Ectodermal cell (in vitro differentiated cells): ENCODE measurements at regions not wholly inside any gene's neighbourhood (a gene's known extent, or its start where the extent isn't known, plus 50 kb on each side); places are given as distances from the start of the nearest gene placed in this dataset.

Experiments used
- H3K27ac ChIP-seq: 2 replicates; pipeline ENCODE4 v1.7.0; 2013; ENCODE audit warnings: mild to moderate bottlenecking, low read depth, low read length; ENCODE audit not compliant: insufficient read depth, poor library complexity, severe bottlenecking
- H3K27me3 ChIP-seq: 2 replicates; pipeline ENCODE4 v1.7.0; 2013; ENCODE audit warnings: mild to moderate bottlenecking, low read length; ENCODE audit not compliant: insufficient read depth, control insufficient read depth, poor library complexity, severe bottlenecking
- H3K36me3 ChIP-seq: one replicate; pipeline ENCODE4 v1.7.0; 2013; ENCODE audit warnings: low read length; ENCODE audit not compliant: control insufficient read depth, insufficient read depth
- H3K4me1 ChIP-seq: one replicate; pipeline ENCODE4 v1.7.0; 2013; ENCODE audit warnings: low read length; ENCODE audit not compliant: control insufficient read depth, insufficient read depth
- H3K4me3 ChIP-seq: 2 replicates; pipeline ENCODE4 v1.7.0; 2013; ENCODE audit warnings: low read depth, low read length, control low read depth; ENCODE audit not compliant: insufficient read depth
- H3K9me3 ChIP-seq: 2 replicates; pipeline ENCODE4 v1.7.0; 2013; ENCODE audit warnings: mild to moderate bottlenecking, low read length, moderate library complexity; ENCODE audit not compliant: control insufficient read depth
- WGBS, 2 experiments: methylation state at CpG; one replicate each; pipeline ENCODE4 v1.1.7; 2013; ENCODE audit warnings: missing lambda C conversion rate in 2 of 2; 5-methylcytosine and 5-hydroxymethylcytosine counted together

- WGBS, 2 experiments = 2 to 3% methylated on average over 54 to 56 of the region's 56 CpGs
- H3K27ac ChIP-seq = peak overlapping the region; percentile 2
- peak overlapping the region; percentile 29 for H3K4me3 ChIP-seq
- H3K9me3 ChIP-seq = no peaks in the 10 kb centered on the region
- H3K4me1 ChIP-seq = peaks cover 38% of the 10 kb centered on the region
- no peaks in the 10 kb centered on the region for H3K36me3 ChIP-seq
- no peaks in the 10 kb centered on the region for H3K27me3 ChIP-seq
Measured at GRCh38 chr9:129336601-129337331, 158.7 kb upstream of the IER5L start.

- no peaks in the 10 kb centered on the region for H3K36me3 ChIP-seq
- 66 to 68% methylated on average over 5 of the region's 5 CpGs for WGBS, 2 experiments
- no peaks in the 10 kb centered on the region for H3K27me3 ChIP-seq
- H3K27ac ChIP-seq = no peak overlapping the region
- no peak overlapping the region for H3K4me3 ChIP-seq
- H3K9me3 ChIP-seq = no peaks in the 10 kb centered on the region
- H3K4me1 ChIP-seq = peaks cover 33% of the 10 kb centered on the region
Measured at GRCh38 chr9:129336130-129336528, 158.1 kb upstream of the IER5L start.

GRCh38 chr9:129335464-129336129, 157.5 kb upstream of the IER5L start:
- no peak overlapping the region for H3K4me3 ChIP-seq
- H3K9me3 ChIP-seq = no peaks in the 10 kb centered on the region
- WGBS, 2 experiments = 75 to 79% methylated on average over 7 of the region's 7 CpGs
- no peaks in the 10 kb centered on the region for H3K27me3 ChIP-seq
- no peaks in the 10 kb centered on the region for H3K36me3 ChIP-seq
- no peak overlapping the region for H3K27ac ChIP-seq
- H3K4me1 ChIP-seq = peaks cover 30% of the 10 kb centered on the region

- no peaks in the 10 kb centered on the region for H3K9me3 ChIP-seq
- H3K4me3 ChIP-seq = peak overlapping the region; percentile 22
- peaks cover 30% of the 10 kb centered on the region for H3K4me1 ChIP-seq
- H3K36me3 ChIP-seq = no peaks in the 10 kb centered on the region
- no peaks in the 10 kb centered on the region for H3K27me3 ChIP-seq
- peak overlapping the region; percentile 76 for H3K27ac ChIP-seq
- WGBS, 2 experiments = 3 to 4% methylated on average over 28 of the region's 28 CpGs
Measured at GRCh38 chr9:129334105-129334935, 156.3 kb upstream of the IER5L start.

GRCh38 chr9:129333617-129334104, 155.6 kb upstream of the IER5L start:
- H3K4me3 ChIP-seq = peak overlapping the region; percentile 22
- peaks cover 33% of the 10 kb centered on the region for H3K4me1 ChIP-seq
- peak overlapping the region; percentile 76 for H3K27ac ChIP-seq
- WGBS, 2 experiments = 57 to 61% methylated on average over 10 of the region's 10 CpGs
- no peaks in the 10 kb centered on the region for H3K9me3 ChIP-seq
- no peaks in the 10 kb centered on the region for H3K27me3 ChIP-seq
- no peaks in the 10 kb centered on the region for H3K36me3 ChIP-seq

GRCh38 chr9:129332581-129332980, 154.5 kb upstream of the IER5L start:
- Histone ChIP-seq H3K27me3 (no peaks in the 10 kb centered on the region), H3K4me3 (no peak overlapping the region), H3K4me1 (peaks cover 41% of the 10 kb centered on the region), H3K27ac (no peak overlapping the region), H3K9me3 (no peaks in the 10 kb centered on the region), H3K36me3 (no peaks in the 10 kb centered on the region)
- WGBS, 2 experiments = 87 to 93% methylated on average over 4 of the region's 4 CpGs

GRCh38 chr9:129331772-129332500, 153.9 kb upstream of the IER5L start:
- Histone ChIP-seq H3K27ac (no peak overlapping the region), H3K27me3 (no peaks in the 10 kb centered on the region), H3K4me3 (no peak overlapping the region), H3K36me3 (no peaks in the 10 kb centered on the region), H3K4me1 (peaks cover 35% of the 10 kb centered on the region), H3K9me3 (no peaks in the 10 kb centered on the region)
- 85 to 89% methylated on average over 13 of the region's 13 CpGs for WGBS, 2 experiments

- Histone ChIP-seq H3K4me1 (peaks cover 35% of the 10 kb centered on the region), H3K27ac (no peak overlapping the region), H3K9me3 (no peaks in the 10 kb centered on the region), H3K36me3 (no peaks in the 10 kb centered on the region), H3K4me3 (no peak overlapping the region), H3K27me3 (no peaks in the 10 kb centered on the region)
- WGBS, 2 experiments = 98% methylated on average over 4 of the region's 4 CpGs
Measured at GRCh38 chr9:129331493-129331765, 153.4 kb upstream of the IER5L start.

- peaks cover 35% of the 10 kb centered on the region for H3K4me1 ChIP-seq
- no peaks in the 10 kb centered on the region for H3K36me3 ChIP-seq
- no peak overlapping the region for H3K27ac ChIP-seq
- WGBS, 2 experiments = 97 to 98% methylated on average over 4 of the region's 4 CpGs
- no peaks in the 10 kb centered on the region for H3K9me3 ChIP-seq
- no peak overlapping the region for H3K4me3 ChIP-seq
- no peaks in the 10 kb centered on the region for H3K27me3 ChIP-seq
Measured at GRCh38 chr9:129330711-129331492, 152.8 kb upstream of the IER5L start.
